GM19452 (cell line): ENCODE measurements at regions not wholly inside any gene's neighbourhood (a gene's known extent, or its start where the extent isn't known, plus 50 kb on each side); places are given as distances from the start of the nearest gene placed in this dataset.

ENCODE experiments used
- ATAC-seq: cut with Tn5 transposase; IDR thresholded peaks from one replicate; pipeline ENCODE4 v1.9.1; 2021; ENCODE audit not compliant: unreplicated experiment

DNA sequence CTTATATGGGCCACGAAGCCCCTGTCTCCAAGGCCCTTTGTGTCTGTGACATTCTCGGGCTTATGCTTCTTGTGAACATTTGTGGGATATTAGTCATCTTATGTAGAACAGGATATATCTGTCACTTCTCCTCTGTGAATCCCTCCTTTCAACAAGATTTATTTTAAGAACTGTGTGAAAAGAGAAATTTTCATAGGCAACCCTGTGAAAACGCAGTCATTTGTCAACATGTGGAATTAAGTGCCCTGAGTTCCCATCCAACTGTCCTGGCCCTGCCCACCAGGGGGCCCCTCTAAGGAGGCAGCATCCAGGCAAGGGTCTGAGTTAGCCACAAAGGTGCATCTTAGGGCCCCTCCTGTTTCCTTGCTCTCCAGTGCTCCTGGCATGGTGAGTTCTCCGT is 76.8 kb upstream of the CHRNA7 start:
- ATAC-seq: no peak

DNA sequence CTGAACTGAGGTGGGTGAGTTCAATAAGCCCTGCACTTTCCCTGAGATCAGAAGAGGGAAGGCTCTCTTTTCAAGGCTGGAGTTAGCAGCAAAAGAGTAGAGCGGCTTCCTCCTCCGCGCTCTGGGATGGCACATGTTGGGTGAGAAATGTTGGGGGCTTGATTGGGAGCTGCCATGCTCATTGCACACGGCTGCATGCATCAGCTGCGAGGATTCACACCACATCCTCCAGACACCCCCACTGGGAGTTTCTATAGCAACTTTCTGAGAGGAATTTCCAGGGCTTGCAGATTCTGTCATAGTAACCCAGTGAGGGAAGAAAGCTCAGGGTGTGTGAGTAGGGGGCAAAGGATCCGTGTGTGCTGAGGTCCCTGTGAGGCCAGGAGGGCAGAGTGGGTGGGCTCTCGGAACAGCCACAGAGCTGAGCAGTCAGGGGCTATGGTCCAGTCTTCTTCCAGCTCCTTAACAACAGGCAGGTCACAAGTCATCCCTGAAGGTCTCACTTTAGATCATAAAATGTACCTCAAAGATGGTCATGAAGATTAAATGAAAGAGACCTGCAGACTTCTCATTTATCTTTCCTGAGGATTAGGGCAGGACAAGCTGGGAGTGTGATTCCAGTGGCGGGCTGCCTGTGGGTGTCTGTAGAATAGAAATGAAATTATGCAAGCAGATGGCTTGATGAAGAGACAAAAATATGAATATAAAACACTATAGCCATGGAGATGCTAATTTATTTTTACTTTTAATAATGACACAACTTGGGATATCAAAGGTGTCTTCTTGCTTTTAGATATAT is 75.7 kb upstream of the CHRNA7 start:
- ATAC-seq: no peak

DNA sequence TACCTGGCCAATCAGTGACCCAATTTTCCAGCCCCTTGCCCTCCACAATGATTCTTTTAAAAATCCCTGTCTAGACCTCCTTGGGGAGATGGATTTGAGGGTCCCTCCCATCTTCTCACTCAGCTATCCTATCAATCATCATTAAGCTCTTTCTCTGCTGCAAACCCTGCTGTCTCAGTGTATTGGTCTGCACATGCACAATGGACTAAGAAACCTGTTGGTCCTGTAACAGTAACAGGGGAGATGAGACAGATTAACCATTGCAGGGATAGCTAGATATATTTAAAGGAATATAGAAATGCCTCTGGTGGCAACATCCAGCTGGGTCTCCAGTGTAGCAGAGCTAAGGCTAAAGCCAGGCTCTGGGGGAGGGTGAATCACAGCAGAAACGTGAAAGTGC is 74.6 kb upstream of the CHRNA7 start:
- ATAC-seq: no peak

GRCh38 chr15:31957581-31957980 is 72.7 kb upstream of the CHRNA7 start:
- no peak for ATAC-seq

GRCh38 chr15:31964586-31965307 is 65.6 kb upstream of the CHRNA7 start:
- ATAC-seq: no peak

DNA sequence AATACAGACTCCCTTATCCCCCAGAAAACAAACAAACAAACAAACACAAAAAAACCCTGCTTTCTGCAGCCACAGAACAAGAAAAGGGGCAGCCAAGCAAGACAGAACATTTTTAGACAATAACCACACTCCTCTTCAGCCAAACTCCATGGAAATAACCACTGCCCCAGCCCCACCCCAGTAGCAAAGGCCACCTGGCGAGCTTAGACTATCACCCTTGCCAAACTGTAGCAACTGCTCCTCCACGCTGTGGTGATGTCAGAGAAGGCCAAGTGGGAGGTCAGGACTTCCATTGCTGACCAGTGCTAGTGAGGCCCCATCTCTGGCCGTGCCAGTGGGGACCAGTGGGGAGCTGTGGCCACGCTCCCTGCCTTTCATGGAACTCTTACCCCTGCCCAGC is 60.3 kb upstream of the CHRNA7 start:
- no peak for ATAC-seq

- no peak for ATAC-seq
These were observed 57.1 kb upstream of the CHRNA7 start for GRCh38 chr15:31973197-31973596.

GRCh38 chr15:31974154-31974794 is 56.0 kb upstream of the CHRNA7 start:
- no peak for ATAC-seq

DNA sequence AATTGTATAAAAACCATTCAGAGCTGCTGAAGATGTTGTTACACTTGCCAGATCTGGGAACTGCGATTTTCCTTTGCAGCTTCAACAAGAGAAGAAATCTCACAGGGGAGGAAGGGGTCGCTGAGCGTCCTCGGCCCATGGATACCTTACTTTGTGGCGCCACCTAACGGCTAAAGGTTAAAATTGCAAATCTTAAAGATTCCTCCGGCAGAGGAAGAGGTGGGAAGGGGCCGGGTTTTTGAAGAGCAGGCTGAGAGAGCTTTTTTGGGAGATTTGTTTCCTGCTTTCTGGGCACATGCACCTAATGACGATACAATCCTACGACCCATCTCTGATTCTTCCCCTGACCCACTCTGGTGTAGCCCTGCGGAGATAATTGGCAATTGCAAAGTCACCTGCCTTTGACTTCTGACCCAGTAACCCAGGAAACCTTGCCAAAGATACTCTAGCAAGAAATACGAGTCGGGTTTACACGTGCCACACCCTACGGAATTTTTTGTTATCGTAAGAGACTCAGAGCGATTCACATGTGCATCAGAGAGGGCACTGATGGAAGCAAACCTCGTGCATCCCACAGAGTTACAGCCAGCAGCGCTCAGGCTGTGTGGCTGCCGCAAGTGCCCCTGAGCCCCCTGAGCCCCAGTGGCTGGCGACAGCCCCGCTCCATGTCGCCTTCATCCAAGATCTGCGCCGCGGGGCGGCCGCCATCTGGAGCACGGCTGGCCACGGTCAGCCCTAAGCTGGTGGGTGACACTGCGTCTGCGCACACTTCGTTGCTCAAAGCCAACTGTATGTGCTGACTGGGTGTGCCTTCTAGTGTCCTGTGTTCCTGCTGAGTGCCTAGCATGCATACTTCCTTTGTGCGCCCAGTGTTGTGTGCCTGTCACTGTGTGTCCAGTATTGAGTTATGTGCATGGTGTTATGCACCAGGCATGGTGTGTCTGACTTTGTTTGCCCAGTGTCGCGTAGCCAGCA is 55.2 kb upstream of the CHRNA7 start:
- ATAC-seq: no peak

- ATAC-seq: no peak
These were observed 54.5 kb upstream of the CHRNA7 start for GRCh38 chr15:31975830-31976229.

- no peak for ATAC-seq
These were observed 53.2 kb upstream of the CHRNA7 start for GRCh38 chr15:31977138-31977537.

DNA sequence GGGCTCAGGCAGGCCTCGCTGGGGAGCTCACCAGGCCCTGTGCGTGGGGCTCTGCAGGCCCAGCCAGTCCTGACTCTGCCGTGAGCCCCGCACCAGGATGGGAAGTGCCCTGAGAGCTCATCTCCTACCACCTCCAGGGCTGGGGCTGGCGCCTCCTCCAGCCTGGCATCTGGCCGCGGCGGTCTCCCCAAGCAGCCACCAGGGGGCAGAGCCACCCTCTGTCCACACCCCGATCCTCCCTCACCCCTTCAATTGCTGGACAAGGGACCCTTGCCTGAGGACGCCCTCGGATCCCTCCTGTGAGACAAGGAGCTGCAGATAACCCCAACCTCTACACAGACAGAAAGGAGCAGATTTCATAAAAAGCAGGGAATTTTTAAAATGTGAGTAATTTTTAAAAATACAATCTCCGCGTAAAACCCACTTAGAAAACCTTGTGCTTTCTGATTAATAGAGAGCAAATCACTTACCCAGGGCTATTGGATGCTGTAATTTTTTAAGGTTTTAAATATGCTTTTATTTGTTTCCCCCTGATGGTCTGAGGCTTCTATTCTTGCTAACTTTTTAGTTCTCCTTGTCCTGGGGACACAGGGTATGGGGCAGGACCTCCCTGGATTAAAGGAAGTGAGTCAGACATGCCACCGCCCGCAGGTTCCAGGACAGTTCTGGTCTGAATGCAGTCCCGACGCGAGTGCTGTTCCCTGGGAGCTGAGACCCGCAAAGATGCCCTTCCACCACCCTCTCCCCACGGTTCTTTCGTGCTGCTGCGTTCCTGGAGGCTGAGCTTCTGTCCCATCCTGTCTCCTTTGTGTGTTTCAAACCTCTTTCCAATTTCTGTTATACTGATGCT is 52.3 kb upstream of the CHRNA7 start:
- peak; percentile 53 for ATAC-seq
